ENCODE measurements at regions not wholly inside any gene's neighbourhood (a gene's known extent, or its start where the extent isn't known, plus 50 kb on each side); places are given as distances from the start of the nearest gene placed in this dataset.

- Histone ChIP-seq H3K9me3 (replicated peaks; ENCODE audit: low read length) (no peaks in the 10 kb centered on the region), H3K36me3 (ENCODE audit: insufficient read depth, low read length) (no peaks in the 10 kb centered on the region), H3K9ac (ENCODE audit: low read depth, low read length) (no peak overlapping the region), H3K27me3 (ENCODE audit: control insufficient read depth, insufficient read depth, low read length) (peaks cover 18% of the 10 kb centered on the region), H3K4me2 (ENCODE audit: low read length) (no peak overlapping the region), H3K4me3 (ENCODE audit: low read length) (no peak overlapping the region), H3K4me1 (ENCODE audit: control insufficient read depth, insufficient read depth, low read length) (no peaks in the 10 kb centered on the region)
Measured at GRCh38 chr16:82524976-82525375, 101.8 kb upstream of the CDH13 start.

- Histone ChIP-seq H3K9ac (ENCODE audit: low read depth, low read length) (no peak overlapping the region), H3K36me3 (ENCODE audit: insufficient read depth, low read length) (no peaks in the 10 kb centered on the region), H3K9me3 (replicated peaks; ENCODE audit: low read length) (no peaks in the 10 kb centered on the region), H3K27me3 (ENCODE audit: control insufficient read depth, insufficient read depth, low read length) (peaks cover 24% of the 10 kb centered on the region), H3K4me2 (ENCODE audit: low read length) (no peak overlapping the region), H3K4me1 (ENCODE audit: control insufficient read depth, insufficient read depth, low read length) (no peaks in the 10 kb centered on the region), H3K4me3 (ENCODE audit: low read length) (no peak overlapping the region)
Measured at GRCh38 chr16:82523815-82524214, 103.0 kb upstream of the CDH13 start.

- Histone ChIP-seq H3K9me3 (replicated peaks; ENCODE audit: low read length) (no peaks in the 10 kb centered on the region), H3K4me2 (ENCODE audit: low read length) (no peak overlapping the region), H3K36me3 (ENCODE audit: insufficient read depth, low read length) (no peaks in the 10 kb centered on the region), H3K4me3 (ENCODE audit: low read length) (no peak overlapping the region), H3K4me1 (ENCODE audit: control insufficient read depth, insufficient read depth, low read length) (no peaks in the 10 kb centered on the region), H3K27me3 (ENCODE audit: control insufficient read depth, insufficient read depth, low read length) (peaks cover 21% of the 10 kb centered on the region), H3K9ac (ENCODE audit: low read depth, low read length) (no peak overlapping the region)
Measured at GRCh38 chr16:82522026-82522425, 104.7 kb upstream of the CDH13 start.

- H3K9me3 ChIP-seq (replicated peaks; ENCODE audit: low read length): no peaks in the 10 kb centered on the region
- H3K4me1 ChIP-seq (ENCODE audit: control insufficient read depth, insufficient read depth, low read length): no peaks in the 10 kb centered on the region
- no peak overlapping the region for H3K4me3 ChIP-seq (ENCODE audit: low read length)
- no peak overlapping the region for H3K4me2 ChIP-seq (ENCODE audit: low read length)
- H3K27me3 ChIP-seq (ENCODE audit: control insufficient read depth, insufficient read depth, low read length): peaks cover 32% of the 10 kb centered on the region
- no peaks in the 10 kb centered on the region for H3K36me3 ChIP-seq (ENCODE audit: insufficient read depth, low read length)
- no peak overlapping the region for H3K9ac ChIP-seq (ENCODE audit: low read depth, low read length)
Measured at GRCh38 chr16:82518811-82519210, 108.0 kb upstream of the CDH13 start.

- Histone ChIP-seq H3K4me3 (ENCODE audit: low read length) (no peak overlapping the region), H3K4me2 (ENCODE audit: low read length) (no peak overlapping the region), H3K27me3 (ENCODE audit: control insufficient read depth, insufficient read depth, low read length) (peaks cover 16% of the 10 kb centered on the region), H3K36me3 (ENCODE audit: insufficient read depth, low read length) (no peaks in the 10 kb centered on the region), H3K9ac (ENCODE audit: low read depth, low read length) (no peak overlapping the region), H3K4me1 (ENCODE audit: control insufficient read depth, insufficient read depth, low read length) (no peaks in the 10 kb centered on the region), H3K9me3 (replicated peaks; ENCODE audit: low read length) (no peaks in the 10 kb centered on the region)
Measured at GRCh38 chr16:82514262-82514661, 112.5 kb upstream of the CDH13 start.

- Histone ChIP-seq H3K9ac (ENCODE audit: low read depth, low read length) (no peak overlapping the region), H3K36me3 (ENCODE audit: insufficient read depth, low read length) (no peaks in the 10 kb centered on the region), H3K9me3 (replicated peaks; ENCODE audit: low read length) (no peaks in the 10 kb centered on the region), H3K4me3 (ENCODE audit: low read length) (no peak overlapping the region), H3K4me1 (ENCODE audit: control insufficient read depth, insufficient read depth, low read length) (no peaks in the 10 kb centered on the region), H3K4me2 (ENCODE audit: low read length) (no peak overlapping the region), H3K27me3 (ENCODE audit: control insufficient read depth, insufficient read depth, low read length) (peaks cover 3% of the 10 kb centered on the region)
Measured at GRCh38 chr16:82510789-82511305, 115.9 kb upstream of the CDH13 start.

- Histone ChIP-seq H3K4me1 (ENCODE audit: control insufficient read depth, insufficient read depth, low read length) (no peaks in the 10 kb centered on the region), H3K4me2 (ENCODE audit: low read length) (no peak overlapping the region), H3K9me3 (replicated peaks; ENCODE audit: low read length) (no peaks in the 10 kb centered on the region), H3K27me3 (ENCODE audit: control insufficient read depth, insufficient read depth, low read length) (no peaks in the 10 kb centered on the region), H3K4me3 (ENCODE audit: low read length) (no peak overlapping the region), H3K36me3 (ENCODE audit: insufficient read depth, low read length) (no peaks in the 10 kb centered on the region), H3K9ac (ENCODE audit: low read depth, low read length) (no peak overlapping the region)
Measured at GRCh38 chr16:82509691-82510430, 116.9 kb upstream of the CDH13 start.

- Histone ChIP-seq H3K4me2 (ENCODE audit: low read length) (no peak overlapping the region), H3K4me1 (ENCODE audit: control insufficient read depth, insufficient read depth, low read length) (no peaks in the 10 kb centered on the region), H3K9me3 (replicated peaks; ENCODE audit: low read length) (no peaks in the 10 kb centered on the region), H3K9ac (ENCODE audit: low read depth, low read length) (no peak overlapping the region), H3K36me3 (ENCODE audit: insufficient read depth, low read length) (no peaks in the 10 kb centered on the region), H3K27me3 (ENCODE audit: control insufficient read depth, insufficient read depth, low read length) (peaks cover 5% of the 10 kb centered on the region), H3K4me3 (ENCODE audit: low read length) (no peak overlapping the region)
Measured at GRCh38 chr16:82506692-82507670, 119.8 kb upstream of the CDH13 start.

GRCh38 chr16:82504836-82505235 is 121.9 kb upstream of the CDH13 start:
- Histone ChIP-seq H3K4me2 (ENCODE audit: low read length) (no peak overlapping the region), H3K27me3 (ENCODE audit: control insufficient read depth, insufficient read depth, low read length) (peaks cover 8% of the 10 kb centered on the region), H3K4me1 (ENCODE audit: control insufficient read depth, insufficient read depth, low read length) (no peaks in the 10 kb centered on the region), H3K4me3 (ENCODE audit: low read length) (no peak overlapping the region), H3K9ac (ENCODE audit: low read depth, low read length) (no peak overlapping the region), H3K9me3 (replicated peaks; ENCODE audit: low read length) (no peaks in the 10 kb centered on the region), H3K36me3 (ENCODE audit: insufficient read depth, low read length) (no peaks in the 10 kb centered on the region)

GRCh38 chr16:82499302-82499701 is 127.5 kb upstream of the CDH13 start:
- no peak overlapping the region for H3K4me3 ChIP-seq (ENCODE audit: low read length)
- no peak overlapping the region for H3K9ac ChIP-seq (ENCODE audit: low read depth, low read length)
- H3K4me1 ChIP-seq (ENCODE audit: control insufficient read depth, insufficient read depth, low read length): no peaks in the 10 kb centered on the region
- no peaks in the 10 kb centered on the region for H3K36me3 ChIP-seq (ENCODE audit: insufficient read depth, low read length)
- H3K27me3 ChIP-seq (ENCODE audit: control insufficient read depth, insufficient read depth, low read length): peaks cover 22% of the 10 kb centered on the region
- H3K4me2 ChIP-seq (ENCODE audit: low read length): no peak overlapping the region
- H3K9me3 ChIP-seq (replicated peaks; ENCODE audit: low read length): no peaks in the 10 kb centered on the region

- no peak overlapping the region for H3K9ac ChIP-seq (ENCODE audit: low read depth, low read length)
- no peaks in the 10 kb centered on the region for H3K9me3 ChIP-seq (replicated peaks; ENCODE audit: low read length)
- no peaks in the 10 kb centered on the region for H3K36me3 ChIP-seq (ENCODE audit: insufficient read depth, low read length)
- no peaks in the 10 kb centered on the region for H3K4me1 ChIP-seq (ENCODE audit: control insufficient read depth, insufficient read depth, low read length)
- H3K27me3 ChIP-seq (ENCODE audit: control insufficient read depth, insufficient read depth, low read length): peaks cover 18% of the 10 kb centered on the region
- no peak overlapping the region for H3K4me2 ChIP-seq (ENCODE audit: low read length)
- H3K4me3 ChIP-seq (ENCODE audit: low read length): no peak overlapping the region
Measured at GRCh38 chr16:82497139-82497538, 129.6 kb upstream of the CDH13 start.
